Fibroblast of skin of right quadriceps (primary cell): ENCODE measurements at regions not wholly inside any gene's neighbourhood (a gene's known extent, or its start where the extent isn't known, plus 50 kb on each side); places are given as distances from the start of the nearest gene placed in this dataset.
"Not testable (repeated sequence)": the region's sequence is repeated elsewhere in the genome, so short reads cannot be mapped to it uniquely, and the experiment has no call there.

Source experiments
- DNase-seq: peaks from one replicate; pipeline ENCODE4 v3.0.0-alpha.2; 2013

- DNase-seq, result not testable (repeated sequence)
Measured at GRCh38 chr4:55696424-55696823, 60.3 kb upstream of the NMU start.

GRCh38 chr4:55706541-55706940 lies 70.4 kb upstream of the NMU start:
- peak; percentile 8 for DNase-seq

- DNase-seq, result no peak
Measured at GRCh38 chr4:55707507-55707906, 71.4 kb upstream of the NMU start.

GRCh38 chr4:55707991-55708390 lies 71.9 kb upstream of the NMU start:
- not testable (repeated sequence) for DNase-seq

GRCh38 chr4:55712835-55713234 lies 76.7 kb upstream of the NMU start:
- DNase-seq, result not testable (repeated sequence)

GRCh38 chr4:55721651-55722050 lies 85.6 kb upstream of the NMU start:
- DNase-seq, result no peak

- no peak for DNase-seq
Measured at GRCh38 chr4:55722132-55722531, 86.0 kb upstream of the NMU start.

GRCh38 chr4:55723403-55723802 lies 87.3 kb upstream of the NMU start:
- no peak for DNase-seq

GRCh38 chr4:55725057-55725456 lies 89.0 kb upstream of the NMU start:
- DNase-seq, result no peak

- no peak for DNase-seq
Measured at GRCh38 chr4:55727746-55728145, 91.6 kb upstream of the NMU start.

- no peak for DNase-seq
Measured at GRCh38 chr4:55729351-55730279, 90.0 kb upstream of the EXOC1L start.

- DNase-seq, result no peak
Measured at GRCh38 chr4:55730280-55730931, 89.2 kb upstream of the EXOC1L start.

GRCh38 chr4:55731959-55732358 lies 87.6 kb upstream of the EXOC1L start:
- DNase-seq, result no peak

GRCh38 chr4:55732864-55733263 lies 86.7 kb upstream of the EXOC1L start:
- no peak for DNase-seq

- DNase-seq, result peak; percentile 13
Measured at GRCh38 chr4:55733932-55734331, 85.7 kb upstream of the EXOC1L start.

GRCh38 chr4:55736605-55737183 lies 82.9 kb upstream of the EXOC1L start:
- no peak for DNase-seq

GRCh38 chr4:55742655-55743202 lies 76.9 kb upstream of the EXOC1L start:
- DNase-seq, result peak; percentile 38

- DNase-seq, result no peak
Measured at GRCh38 chr4:55744369-55744768, 75.2 kb upstream of the EXOC1L start.

GRCh38 chr4:55745014-55745413 lies 74.6 kb upstream of the EXOC1L start:
- no peak for DNase-seq

- DNase-seq, result no peak
Measured at GRCh38 chr4:55747793-55748192, 71.8 kb upstream of the EXOC1L start.

- no peak for DNase-seq
Measured at GRCh38 chr4:55749666-55750065, 69.9 kb upstream of the EXOC1L start.

GRCh38 chr4:55752810-55753209 lies 66.8 kb upstream of the EXOC1L start:
- DNase-seq, result no peak

- no peak for DNase-seq
Measured at GRCh38 chr4:55753856-55754255, 65.7 kb upstream of the EXOC1L start.
